ENCODE measurements at regions not wholly inside any gene's neighbourhood (a gene's known extent, or its start where the extent isn't known, plus 50 kb on each side); places are given as distances from the start of the nearest gene placed in this dataset.
"Not testable (repeated sequence)": the region's sequence is repeated elsewhere in the genome, so short reads cannot be mapped to it uniquely, and the experiment has no call there.

- DNase-seq (ENCODE audit: low spot score) = peak; percentile 95
Measured at GRCh38 chr14:106417224-106418049, 891.1 kb downstream of the TMEM121 start.

GRCh38 chr14:106419376-106419965 lies 893.1 kb downstream of the TMEM121 start:
- DNase-seq (ENCODE audit: low spot score) = no peak

- DNase-seq (ENCODE audit: low spot score) = peak; percentile 70
Measured at GRCh38 chr14:106421431-106422033, 895.1 kb downstream of the TMEM121 start.

GRCh38 chr14:106422066-106422465 lies 895.7 kb downstream of the TMEM121 start:
- DNase-seq (ENCODE audit: low spot score) = no peak

- DNase-seq (ENCODE audit: low spot score) = peak; percentile 11
Measured at GRCh38 chr14:106425150-106425549, 898.8 kb downstream of the TMEM121 start.

DNA sequence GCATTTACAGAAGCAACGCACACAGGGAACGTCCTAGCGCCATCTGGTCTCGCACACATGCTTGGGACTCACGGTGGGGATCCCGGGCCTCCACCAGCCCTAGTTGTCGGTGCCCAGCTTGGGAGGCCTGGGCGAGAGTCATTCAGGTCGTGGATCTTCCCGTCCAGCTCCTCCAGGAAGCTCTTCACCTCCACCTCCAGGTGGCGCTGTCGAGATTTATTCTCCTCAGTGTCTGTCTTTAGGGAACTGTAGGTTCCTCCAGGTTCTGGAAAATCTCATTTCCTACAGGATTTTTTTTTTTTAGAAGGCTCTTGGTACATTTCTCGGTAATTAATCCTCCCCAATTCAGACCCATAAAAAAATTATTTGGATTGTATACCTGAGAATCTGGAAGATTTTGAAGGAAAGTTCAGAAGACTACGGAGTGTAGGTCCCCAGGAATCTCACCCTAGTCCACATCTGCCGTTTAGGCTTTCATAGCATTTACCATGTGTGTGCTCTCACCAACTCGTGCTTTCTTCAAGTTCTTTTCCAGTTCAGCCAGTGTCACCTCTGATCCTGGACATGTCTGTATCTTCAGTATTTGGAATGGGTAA lies 910.0 kb downstream of the TMEM121 start:
- peak; percentile 67 for DNase-seq (ENCODE audit: low spot score)

- DNase-seq (ENCODE audit: low spot score) = peak; percentile 70
Measured at GRCh38 chr14:106442857-106443256, 916.5 kb downstream of the TMEM121 start.

DNA sequence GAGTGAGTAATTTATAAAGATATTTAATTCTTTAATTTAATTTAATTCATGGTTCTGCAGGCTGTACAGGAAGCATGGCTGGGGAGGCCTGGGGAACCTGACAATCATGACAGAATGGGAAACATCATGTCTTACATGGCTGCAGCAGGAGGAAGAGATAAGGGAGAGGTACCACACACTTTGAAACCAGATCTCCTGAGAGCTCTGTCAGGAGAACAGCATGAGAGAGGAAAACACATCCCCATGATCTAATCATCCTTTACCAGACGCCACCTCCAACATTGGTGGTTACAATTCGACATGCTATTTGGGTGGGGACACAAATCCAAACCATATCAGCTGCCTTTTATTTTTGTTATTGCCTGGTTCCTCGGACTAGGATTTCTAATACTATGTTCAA lies 928.6 kb downstream of the TMEM121 start:
- DNase-seq (ENCODE audit: low spot score) = no peak

GRCh38 chr14:106459971-106460730 lies 933.8 kb downstream of the TMEM121 start:
- DNase-seq (ENCODE audit: low spot score) = peak; percentile 64

DNA sequence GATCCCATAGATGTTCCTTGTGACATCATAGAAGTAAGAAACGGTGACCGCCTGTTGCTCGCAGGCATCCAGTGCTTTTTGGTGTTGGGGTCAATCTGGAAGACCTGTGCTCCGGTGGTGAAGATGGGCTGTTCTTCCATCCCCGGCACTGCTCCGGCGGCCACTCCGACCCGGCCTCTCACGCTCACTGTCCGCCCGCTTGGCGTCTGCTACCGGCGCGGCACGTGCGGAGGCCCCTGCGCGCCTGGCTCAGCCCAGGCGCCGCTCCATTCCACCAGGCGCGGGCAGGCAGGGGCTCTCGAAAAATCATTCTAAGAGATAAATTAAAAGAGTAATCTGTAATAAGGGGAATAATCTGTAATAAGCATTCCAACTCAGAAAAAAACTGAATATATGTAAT lies 934.5 kb downstream of the TMEM121 start:
- DNase-seq (ENCODE audit: low spot score) = no peak

DNA sequence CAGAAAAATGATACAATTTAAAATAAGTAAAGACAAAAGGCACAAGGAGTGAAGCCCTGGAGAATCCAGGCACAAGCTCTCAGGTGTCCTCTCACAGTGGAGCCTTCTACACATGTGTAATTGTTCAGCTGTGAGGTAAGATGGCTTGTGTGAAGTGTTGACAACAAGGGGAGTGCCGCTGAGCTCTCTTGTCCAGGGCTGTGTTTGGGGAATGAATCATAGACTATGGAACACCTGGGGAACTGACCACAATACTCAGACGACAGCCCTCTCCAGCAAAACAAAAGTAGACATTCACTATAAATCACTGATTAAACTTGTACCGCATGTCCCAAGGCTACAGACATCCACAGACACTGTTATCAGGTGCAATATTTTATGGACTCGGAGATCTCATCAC lies 940.1 kb downstream of the TMEM121 start:
- not testable (repeated sequence) for DNase-seq (ENCODE audit: low spot score)

- DNase-seq (ENCODE audit: low spot score) = not testable (repeated sequence)
Measured at GRCh38 chr14:106468869-106469268, 942.5 kb downstream of the TMEM121 start.

DNA sequence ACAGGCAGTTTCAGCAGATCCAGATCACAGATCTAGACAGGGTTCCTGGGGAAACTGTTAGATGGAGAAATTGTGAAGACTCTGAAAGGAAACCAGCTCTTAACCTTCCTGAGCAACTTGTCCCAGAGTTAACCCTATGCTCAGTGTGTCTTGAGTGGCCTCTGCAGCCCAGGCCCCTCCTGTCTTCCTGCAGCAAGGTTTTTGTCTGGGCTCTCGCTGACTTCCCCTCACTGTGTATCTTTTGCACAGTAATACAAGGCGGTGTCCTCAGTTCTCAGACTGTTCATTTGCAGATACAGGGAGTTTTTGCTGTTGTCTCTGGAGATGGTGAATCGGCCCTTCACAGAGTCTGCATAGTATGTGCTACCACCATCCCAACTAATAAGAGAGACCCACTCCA lies 943.6 kb downstream of the TMEM121 start:
- DNase-seq (ENCODE audit: low spot score) = peak; percentile 9

- DNase-seq (ENCODE audit: low spot score) = not testable (repeated sequence)
Measured at GRCh38 chr14:106474261-106475028, 948.1 kb downstream of the TMEM121 start.

DNA sequence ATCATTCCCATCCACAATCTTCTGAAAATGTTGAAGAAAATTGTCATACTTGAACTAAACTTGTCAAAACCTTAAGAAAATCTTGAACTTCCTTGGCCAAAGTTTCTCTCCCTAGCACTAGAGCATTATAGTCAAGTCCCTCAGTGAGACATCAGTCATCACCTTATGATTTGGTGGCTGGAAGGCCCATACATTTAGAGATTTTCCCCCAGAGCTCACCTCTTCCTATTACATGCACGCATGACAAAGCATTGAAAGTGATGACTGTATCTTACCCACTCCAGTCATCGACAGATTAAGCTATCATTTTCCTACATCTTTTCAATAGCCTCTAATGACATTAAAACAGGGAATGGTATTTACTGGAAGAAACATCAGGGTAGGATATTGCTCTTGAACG lies 948.8 kb downstream of the TMEM121 start:
- not testable (repeated sequence) for DNase-seq (ENCODE audit: low spot score)

- DNase-seq (ENCODE audit: low spot score) = not testable (repeated sequence)
Measured at GRCh38 chr14:106477600-106477999, 951.2 kb downstream of the TMEM121 start.

DNA sequence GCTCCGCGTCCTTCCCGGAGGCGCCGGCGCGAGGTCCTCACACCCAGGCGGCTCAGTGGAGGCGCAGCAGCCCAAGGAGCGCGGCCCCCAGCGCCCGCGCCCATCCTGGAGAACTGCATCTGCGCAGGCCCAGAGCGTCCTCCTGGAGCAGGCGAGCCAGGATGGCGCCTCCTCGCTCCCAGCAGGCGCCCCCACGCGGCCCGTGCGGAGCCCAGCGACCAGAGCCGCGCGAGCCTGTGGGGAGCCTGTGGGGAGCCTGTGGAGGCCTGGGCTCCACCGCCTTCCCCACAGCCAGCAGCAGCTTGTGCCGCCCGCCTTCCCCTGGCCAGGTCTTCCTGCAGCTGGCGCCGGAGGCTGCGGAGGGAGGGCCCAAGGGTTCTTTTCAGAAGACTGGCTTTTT lies 953.9 kb downstream of the TMEM121 start:
- DNase-seq (ENCODE audit: low spot score) = not testable (repeated sequence)

DNA sequence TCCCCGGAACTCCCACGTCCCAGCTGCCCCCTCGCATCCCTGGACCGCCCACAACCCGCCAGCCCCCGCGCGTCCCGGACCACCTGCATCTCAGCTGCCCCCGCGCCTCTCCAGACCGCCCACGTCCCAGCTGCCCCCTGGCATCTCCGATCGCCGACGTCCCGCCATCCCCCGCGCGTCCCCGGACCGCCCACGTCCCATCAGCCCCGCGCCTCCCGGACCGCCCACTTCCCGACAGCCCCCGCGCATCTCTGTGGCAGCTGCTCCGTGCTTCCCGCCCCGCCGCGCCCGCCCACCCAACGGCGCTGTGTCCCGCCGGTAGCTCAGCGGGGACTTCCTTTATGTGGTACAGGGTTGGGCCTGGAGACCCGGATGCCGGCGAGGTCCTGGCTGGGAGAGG lies 955.8 kb downstream of the TMEM121 start:
- not testable (repeated sequence) for DNase-seq (ENCODE audit: low spot score)

GRCh38 chr14:106487600-106487999 lies 961.2 kb downstream of the TMEM121 start:
- no peak for DNase-seq (ENCODE audit: low spot score)

- DNase-seq (ENCODE audit: low spot score) = no peak
Measured at GRCh38 chr14:106488291-106488690, 961.9 kb downstream of the TMEM121 start.
